ENCODE measurements at regions not wholly inside any gene's neighbourhood (a gene's known extent, or its start where the extent isn't known, plus 50 kb on each side); places are given as distances from the start of the nearest gene placed in this dataset.

GRCh38 chr4:181956512-181956911 lies 286.7 kb upstream of the TENM3 start:
- Mint-ChIP-seq H3K27ac (no peak overlapping the region), H3K4me1 (ENCODE audit: low read depth) (no peaks in the 10 kb centered on the region), H3K36me3 (ENCODE audit: insufficient read depth) (no peaks in the 10 kb centered on the region), H3K27me3 (no peaks in the 10 kb centered on the region), H3K9me3 (ENCODE audit: low read depth) (no peaks in the 10 kb centered on the region), H3K4me3 (ENCODE audit: low read depth) (no peak overlapping the region)
- no peak for DNase-seq (ENCODE audit: low spot score, unreplicated experiment)
- no peak for TF ChIP-seq CTCF (IDR thresholded peaks at IDR 0.05; ENCODE audit: unreplicated experiment)

- Mint-ChIP-seq H3K36me3 (ENCODE audit: insufficient read depth) (no peaks in the 10 kb centered on the region), H3K4me3 (ENCODE audit: low read depth) (no peak overlapping the region), H3K27ac (no peak overlapping the region), H3K9me3 (ENCODE audit: low read depth) (no peaks in the 10 kb centered on the region), H3K27me3 (no peaks in the 10 kb centered on the region), H3K4me1 (ENCODE audit: low read depth) (no peaks in the 10 kb centered on the region)
- TF ChIP-seq CTCF (IDR thresholded peaks at IDR 0.05; ENCODE audit: unreplicated experiment), result no peak
- DNase-seq (ENCODE audit: low spot score, unreplicated experiment), result no peak
These were observed 286.1 kb upstream of the TENM3 start for GRCh38 chr4:181957088-181957487.

- no peak overlapping the region for H3K27ac Mint-ChIP-seq
These were observed 284.8 kb upstream of the TENM3 start for GRCh38 chr4:181958446-181958845.

GRCh38 chr4:181959121-181959520 lies 284.1 kb upstream of the TENM3 start:
- Mint-ChIP-seq H3K27me3 (no peaks in the 10 kb centered on the region), H3K27ac (no peak overlapping the region), H3K9me3 (ENCODE audit: low read depth) (no peaks in the 10 kb centered on the region), H3K4me1 (ENCODE audit: low read depth) (no peaks in the 10 kb centered on the region), H3K4me3 (ENCODE audit: low read depth) (no peak overlapping the region), H3K36me3 (ENCODE audit: insufficient read depth) (no peaks in the 10 kb centered on the region)
- TF ChIP-seq CTCF (IDR thresholded peaks at IDR 0.05; ENCODE audit: unreplicated experiment), result no peak
- no peak for DNase-seq (ENCODE audit: low spot score, unreplicated experiment)

More at GRCh38 chr4:181958446-181958845, 284.8 kb upstream of the TENM3 start:
- no peaks in the 10 kb centered on the region for H3K9me3 Mint-ChIP-seq (ENCODE audit: low read depth)
- H3K27me3 Mint-ChIP-seq, result no peaks in the 10 kb centered on the region
- no peaks in the 10 kb centered on the region for H3K36me3 Mint-ChIP-seq (ENCODE audit: insufficient read depth)
- DNase-seq (ENCODE audit: low spot score, unreplicated experiment), result no peak
- H3K4me1 Mint-ChIP-seq (ENCODE audit: low read depth), result no peaks in the 10 kb centered on the region
- TF ChIP-seq CTCF (IDR thresholded peaks at IDR 0.05; ENCODE audit: unreplicated experiment), result no peak
- H3K4me3 Mint-ChIP-seq (ENCODE audit: low read depth), result no peak overlapping the region

- H3K27me3 Mint-ChIP-seq, result no peaks in the 10 kb centered on the region
- no peak overlapping the region for H3K27ac Mint-ChIP-seq
- no peak for TF ChIP-seq CTCF (IDR thresholded peaks at IDR 0.05; ENCODE audit: unreplicated experiment)
- H3K36me3 Mint-ChIP-seq (ENCODE audit: insufficient read depth), result no peaks in the 10 kb centered on the region
- DNase-seq (ENCODE audit: low spot score, unreplicated experiment), result no peak
- H3K9me3 Mint-ChIP-seq (ENCODE audit: low read depth), result no peaks in the 10 kb centered on the region
- no peak overlapping the region for H3K4me3 Mint-ChIP-seq (ENCODE audit: low read depth)
- no peaks in the 10 kb centered on the region for H3K4me1 Mint-ChIP-seq (ENCODE audit: low read depth)
These were observed 282.8 kb upstream of the TENM3 start for GRCh38 chr4:181960384-181960783.
